ENCODE measurements at regions not wholly inside any gene's neighbourhood (a gene's known extent, or its start where the extent isn't known, plus 50 kb on each side); places are given as distances from the start of the nearest gene placed in this dataset.

DNA sequence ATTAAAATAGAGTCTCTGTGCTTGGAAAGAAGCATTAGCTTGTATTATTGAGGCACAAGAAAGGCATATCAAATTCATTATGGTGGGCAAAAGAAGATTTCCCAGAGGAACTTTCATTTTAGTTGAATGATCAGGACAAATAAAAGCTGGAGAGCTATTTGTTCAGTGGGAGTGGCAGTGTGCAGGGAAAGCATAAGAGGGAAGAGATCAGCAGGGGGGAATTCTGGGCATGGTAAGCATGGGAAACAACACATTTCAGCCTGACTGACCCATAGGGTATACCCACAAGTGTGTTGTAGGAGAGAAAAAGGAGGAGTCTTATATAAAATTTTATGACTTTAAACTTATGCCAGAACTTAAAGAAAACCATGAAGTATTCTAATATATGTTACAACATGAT, 167.7 kb upstream of the RASA1 start:
- H3K4me2 ChIP-seq (ENCODE audit: low read length), result no peak overlapping the region
- no peaks in the 10 kb centered on the region for H3K79me2 ChIP-seq (ENCODE audit: insufficient read depth, low read length)
- no peaks in the 10 kb centered on the region for H3K36me3 ChIP-seq (ENCODE audit: insufficient read depth, low read length)
- no peaks in the 10 kb centered on the region for H4K20me1 ChIP-seq (ENCODE audit: insufficient read depth, low read length)
- no peaks in the 10 kb centered on the region for H3K9me3 ChIP-seq (ENCODE audit: low read length)
- peaks cover 30% of the 10 kb centered on the region for H3K4me1 ChIP-seq (ENCODE audit: insufficient read depth, low read length, severe bottlenecking)
- no peak overlapping the region for H3K27ac ChIP-seq (ENCODE audit: low read depth, low read length, poor library complexity, severe bottlenecking)
- no peak overlapping the region for H3K9ac ChIP-seq (ENCODE audit: low read length)
- H3F3A ChIP-seq (ENCODE audit: insufficient read depth, low read length), result no peaks in the 10 kb centered on the region
- H3K27me3 ChIP-seq (ENCODE audit: insufficient read depth, low read length), result no peaks in the 10 kb centered on the region
- no peak overlapping the region for H2AFZ ChIP-seq (ENCODE audit: low read length)
- no peaks in the 10 kb centered on the region for H3K9me2 ChIP-seq (ENCODE audit: low read depth, low read length)
- H3K4me3 ChIP-seq (ENCODE audit: low read depth, low read length, poor library complexity, severe bottlenecking), result no peak overlapping the region
- no peak for TF ChIP-seq EZH2 (IDR thresholded peaks at IDR 0.05; ENCODE audit: borderline replicate concordance, low read length)
- TF ChIP-seq, protein P1, sequence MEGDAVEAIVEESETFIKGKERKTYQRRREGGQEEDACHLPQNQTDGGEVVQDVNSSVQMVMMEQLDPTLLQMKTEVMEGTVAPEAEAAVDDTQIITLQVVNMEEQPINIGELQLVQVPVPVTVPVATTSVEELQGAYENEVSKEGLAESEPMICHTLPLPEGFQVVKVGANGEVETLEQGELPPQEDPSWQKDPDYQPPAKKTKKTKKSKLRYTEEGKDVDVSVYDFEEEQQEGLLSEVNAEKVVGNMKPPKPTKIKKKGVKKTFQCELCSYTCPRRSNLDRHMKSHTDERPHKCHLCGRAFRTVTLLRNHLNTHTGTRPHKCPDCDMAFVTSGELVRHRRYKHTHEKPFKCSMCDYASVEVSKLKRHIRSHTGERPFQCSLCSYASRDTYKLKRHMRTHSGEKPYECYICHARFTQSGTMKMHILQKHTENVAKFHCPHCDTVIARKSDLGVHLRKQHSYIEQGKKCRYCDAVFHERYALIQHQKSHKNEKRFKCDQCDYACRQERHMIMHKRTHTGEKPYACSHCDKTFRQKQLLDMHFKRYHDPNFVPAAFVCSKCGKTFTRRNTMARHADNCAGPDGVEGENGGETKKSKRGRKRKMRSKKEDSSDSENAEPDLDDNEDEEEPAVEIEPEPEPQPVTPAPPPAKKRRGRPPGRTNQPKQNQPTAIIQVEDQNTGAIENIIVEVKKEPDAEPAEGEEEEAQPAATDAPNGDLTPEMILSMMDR (IDR thresholded peaks at IDR 0.05; ENCODE audit: low read length), result no peak

DNA sequence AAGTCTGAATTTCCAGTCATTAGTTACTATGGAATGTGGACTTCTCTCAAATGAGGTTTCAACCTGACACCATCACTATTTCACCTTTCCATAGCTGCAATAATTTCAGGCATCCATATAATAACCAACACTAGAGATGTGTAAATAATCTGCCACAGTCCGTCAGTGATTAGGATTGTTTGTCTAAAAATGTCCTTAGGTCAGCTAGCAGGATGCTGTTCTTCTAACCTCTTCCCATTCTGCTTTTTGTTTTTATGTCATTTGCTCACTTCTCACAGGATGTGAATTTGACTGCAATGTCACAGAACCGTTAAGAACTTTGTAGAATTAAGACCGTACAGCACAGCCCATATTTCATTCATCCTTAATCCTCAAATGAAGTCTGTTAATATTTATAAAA, 166.4 kb upstream of the RASA1 start:
- Histone ChIP-seq H3F3A (ENCODE audit: insufficient read depth, low read length) (no peaks in the 10 kb centered on the region), H3K9ac (ENCODE audit: low read length) (no peak overlapping the region), H3K4me3 (ENCODE audit: low read depth, low read length, poor library complexity, severe bottlenecking) (no peak overlapping the region), H3K4me1 (ENCODE audit: insufficient read depth, low read length, severe bottlenecking) (peaks cover 30% of the 10 kb centered on the region), H3K9me3 (ENCODE audit: low read length) (no peaks in the 10 kb centered on the region), H4K20me1 (ENCODE audit: insufficient read depth, low read length) (no peaks in the 10 kb centered on the region), H3K4me2 (ENCODE audit: low read length) (peak overlapping the region; percentile 8; the same call in 1 of the 2 replicates), H3K79me2 (ENCODE audit: insufficient read depth, low read length) (no peaks in the 10 kb centered on the region), H2AFZ (ENCODE audit: low read length) (peak overlapping the region; percentile 40; the same call in 1 of the 2 replicates), H3K36me3 (ENCODE audit: insufficient read depth, low read length) (no peaks in the 10 kb centered on the region), H3K27ac (ENCODE audit: low read depth, low read length, poor library complexity, severe bottlenecking) (peak overlapping the region; percentile 13), H3K27me3 (ENCODE audit: insufficient read depth, low read length) (no peaks in the 10 kb centered on the region), H3K9me2 (ENCODE audit: low read depth, low read length) (no peaks in the 10 kb centered on the region)
- TF ChIP-seq, protein P1 (IDR thresholded peaks at IDR 0.05; ENCODE audit: low read length), result no peak
- TF ChIP-seq EZH2 (IDR thresholded peaks at IDR 0.05; ENCODE audit: borderline replicate concordance, low read length), result no peak

DNA sequence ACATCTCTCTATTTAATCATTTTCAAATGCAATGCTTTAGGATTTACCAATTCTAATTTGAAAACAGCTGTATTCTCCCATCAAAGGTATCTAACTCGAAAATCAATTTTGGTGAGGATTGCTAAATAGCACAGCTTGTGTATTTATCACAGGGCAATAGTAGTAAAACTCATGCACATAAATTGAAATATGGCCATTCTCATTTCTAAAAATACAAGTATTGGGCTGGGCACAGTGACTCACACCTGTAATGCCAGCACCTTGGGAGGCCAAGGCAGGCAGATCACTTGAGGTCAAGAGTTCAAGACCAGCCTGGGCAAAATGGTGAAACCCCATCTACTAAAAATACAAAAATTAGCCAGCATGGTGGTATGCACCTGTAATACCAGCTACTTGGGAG, 164.8 kb upstream of the RASA1 start:
- Histone ChIP-seq H3K9ac (ENCODE audit: low read length) (no peak overlapping the region), H3K36me3 (ENCODE audit: insufficient read depth, low read length) (no peaks in the 10 kb centered on the region), H3K4me3 (ENCODE audit: low read depth, low read length, poor library complexity, severe bottlenecking) (no peak overlapping the region), H3K9me2 (ENCODE audit: low read depth, low read length) (no peaks in the 10 kb centered on the region), H3K4me2 (ENCODE audit: low read length) (no peak overlapping the region), H3K27me3 (ENCODE audit: insufficient read depth, low read length) (no peaks in the 10 kb centered on the region), H4K20me1 (ENCODE audit: insufficient read depth, low read length) (no peaks in the 10 kb centered on the region), H3K27ac (ENCODE audit: low read depth, low read length, poor library complexity, severe bottlenecking) (no peak overlapping the region), H3K79me2 (ENCODE audit: insufficient read depth, low read length) (no peaks in the 10 kb centered on the region), H3F3A (ENCODE audit: insufficient read depth, low read length) (no peaks in the 10 kb centered on the region), H3K4me1 (ENCODE audit: insufficient read depth, low read length, severe bottlenecking) (peaks cover 30% of the 10 kb centered on the region), H2AFZ (ENCODE audit: low read length) (no peak overlapping the region), H3K9me3 (ENCODE audit: low read length) (no peaks in the 10 kb centered on the region)
- TF ChIP-seq, protein P1 (IDR thresholded peaks at IDR 0.05; ENCODE audit: low read length), result no peak
- TF ChIP-seq EZH2 (IDR thresholded peaks at IDR 0.05; ENCODE audit: borderline replicate concordance, low read length), result no peak
